SK-N-SH (cell line): ENCODE measurements at regions not wholly inside any gene's neighbourhood (a gene's known extent, or its start where the extent isn't known, plus 50 kb on each side); places are given as distances from the start of the nearest gene placed in this dataset.

Experiments
- CTCF ChIP-seq: fragments of 200-600 bp; sonication (generic); IDR thresholded peaks from 2 replicates; pipeline ENCODE4 v1.6.1; 2017; ENCODE audit warnings: antibody characterized with exemption, mild to moderate bottlenecking, moderate library complexity
- EZH2phosphoT487 ChIP-seq: fragments of 200-600 bp; sonication (generic); IDR thresholded peaks from 2 replicates; pipeline ENCODE4 v1.6.1; 2017; ENCODE audit warnings: low read depth, mixed run types, mild to moderate bottlenecking, antibody characterized with exemption, moderate library complexity, borderline replicate concordance
- FOXJ3 ChIP-seq: sonication (generic); formaldehyde crosslinking; IDR thresholded peaks from 2 replicates; pipeline ENCODE4 v1.5.1; 2020; ENCODE audit warnings: mild to moderate bottlenecking, missing genetic modification reagents
- GABPA ChIP-seq: IDR thresholded peaks from 2 replicates; pipeline ENCODE4 v1.4.0; 2012; ENCODE audit warnings: low read depth, mild to moderate bottlenecking
- IRF3 ChIP-seq: fragments of 150-350 bp; IDR thresholded peaks from 2 replicates; pipeline ENCODE4 v1.6.1; 2016; ENCODE audit warnings: mild to moderate bottlenecking, low read depth, low read length
- JUND ChIP-seq: IDR thresholded peaks from 2 replicates; pipeline ENCODE4 v1.4.0; 2012
- MAX ChIP-seq: IDR thresholded peaks from 2 replicates; pipeline ENCODE4 v1.4.0; 2012; ENCODE audit warnings: low read depth
- MEF2A ChIP-seq: IDR thresholded peaks from 2 replicates; pipeline ENCODE4 v1.4.0; 2012; ENCODE audit warnings: low read depth, borderline replicate concordance
- POLR2AphosphoS5 ChIP-seq: IDR thresholded peaks from 2 replicates; pipeline ENCODE4 v1.6.1; 2012; ENCODE audit warnings: low read depth, low read length
- RAD21 ChIP-seq: IDR thresholded peaks from 2 replicates; pipeline ENCODE4 v1.6.1; 2012; ENCODE audit warnings: mild to moderate bottlenecking, low read length
- RCOR1 ChIP-seq: fragments of 150-350 bp; IDR thresholded peaks from 2 replicates; pipeline ENCODE4 v1.6.1; 2017; ENCODE audit warnings: antibody characterized with exemption, low read length
- REST ChIP-seq: IDR thresholded peaks from 2 replicates; pipeline ENCODE4 v1.6.1; 2012; ENCODE audit warnings: mild to moderate bottlenecking, low read depth, low read length, moderate library complexity
- SMC3 ChIP-seq: IDR thresholded peaks from 2 replicates; pipeline ENCODE4 v1.6.1; 2012; ENCODE audit warnings: low read depth, low read length, improper control_type of control experiment
- TCF12 ChIP-seq: IDR thresholded peaks from 2 replicates; pipeline ENCODE4 v1.4.0; 2012
- TEAD4 ChIP-seq: IDR thresholded peaks from 2 replicates; pipeline ENCODE4 v1.4.0; 2012; ENCODE audit warnings: mild to moderate bottlenecking, borderline replicate concordance; ENCODE audit not compliant: insufficient read depth
- USF1 ChIP-seq: IDR thresholded peaks from 2 replicates; pipeline ENCODE4 v1.4.0; 2012; ENCODE audit warnings: low read depth, borderline replicate concordance
- USF2 ChIP-seq: fragments of 150-350 bp; IDR thresholded peaks from 2 replicates; pipeline ENCODE4 v1.6.1; 2017; ENCODE audit warnings: antibody characterized with exemption, low read length, low read depth, borderline replicate concordance
- YY1 ChIP-seq: IDR thresholded peaks from 2 replicates; pipeline ENCODE4 v1.4.0; 2012; ENCODE audit warnings: low read depth, mild to moderate bottlenecking

- TF ChIP-seq REST (no peak), SMC3 (no peak), USF1 (no peak), MEF2A (0 out of 2 replicates have a peak, but pooled peaks have one; percentile 8), FOXJ3 (CRISPR knock-in tag) (no peak), TEAD4 (no peak), CTCF (no peak), TCF12 (peak; percentile 44; the same call in 1 of the 2 replicates), GABPA (no peak), POLR2AphosphoS5 (0 out of 2 replicates have a peak, but pooled peaks have one; percentile 26), RAD21 (no peak), MAX (0 out of 2 replicates have a peak, but pooled peaks have one; percentile 28), USF2 (no peak), RCOR1 (no peak), IRF3 (no peak), YY1 (no peak), EZH2phosphoT487 (no peak), JUND (peak; percentile 17; the same call in 1 of the 2 replicates)
These were observed 1303.9 kb upstream of the GJE1 start (continued) for GRCh38 chr6:140828856-140829255.
